ENCODE measurements at regions not wholly inside any gene's neighbourhood (a gene's known extent, or its start where the extent isn't known, plus 50 kb on each side); places are given as distances from the start of the nearest gene placed in this dataset.

DNA sequence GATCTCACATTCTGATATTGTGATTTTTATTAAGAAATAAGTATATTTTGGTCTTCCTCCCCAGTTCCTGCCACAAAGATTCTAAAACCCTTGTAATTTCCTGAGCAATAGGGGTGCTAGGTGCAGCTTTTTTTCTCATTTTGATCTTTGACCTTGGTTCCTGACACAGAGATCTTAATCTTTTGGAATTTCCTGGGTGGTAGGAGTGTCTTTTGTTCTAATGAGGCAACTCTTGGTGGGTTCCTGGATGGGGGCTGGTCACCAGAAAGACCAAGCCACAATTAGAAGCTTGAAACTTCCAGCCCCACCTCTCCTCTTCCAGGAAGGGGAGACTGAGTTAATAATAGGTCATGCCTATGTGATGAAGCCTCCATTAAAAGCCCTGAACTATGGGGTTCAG is 334.6 kb downstream of the FOXO1 start:
- TF ChIP-seq GATA2 (IDR thresholded peaks at IDR 0.05; ENCODE audit: low read depth, low read length) (no peak), GATA3 (IDR thresholded peaks at IDR 0.05; ENCODE audit: low read depth, low read length) (no peak)

All from SH-SY5Y (cell line).